AG09309 (cell line): ENCODE measurements at regions not wholly inside any gene's neighbourhood (a gene's known extent, or its start where the extent isn't known, plus 50 kb on each side); places are given as distances from the start of the nearest gene placed in this dataset.

Source experiments
- DNase-seq: peaks from one replicate; pipeline ENCODE4 v3.0.0-alpha.2; 2010; ENCODE audit warnings: low read depth
- H3K4me3 ChIP-seq: 2 replicates; pipeline ENCODE4 v1.5.1; 2011; ENCODE audit warnings: mild to moderate bottlenecking, low read depth, low read length, moderate library complexity; ENCODE audit not compliant: control insufficient read depth
- CTCF ChIP-seq: IDR thresholded peaks from 2 replicates; pipeline ENCODE4 v1.5.1; 2011; ENCODE audit warnings: mild to moderate bottlenecking, low read depth, low read length, inconsistent platforms; ENCODE audit not compliant: insufficient read depth, control insufficient read depth; ENCODE audit errors: missing control alignments

- no peak overlapping the region for H3K4me3 ChIP-seq
- DNase-seq: no peak
- no peak for TF ChIP-seq CTCF
Measured at GRCh38 chr6:92763274-92763584, 656.1 kb downstream of the EPHA7 start.

- no peak overlapping the region for H3K4me3 ChIP-seq
- DNase-seq: no peak
- TF ChIP-seq CTCF: no peak
Measured at GRCh38 chr6:92762443-92763273, 656.7 kb downstream of the EPHA7 start.

- TF ChIP-seq CTCF: no peak
- no peak for DNase-seq
- H3K4me3 ChIP-seq: no peak overlapping the region
Measured at GRCh38 chr6:92759178-92759577, 660.2 kb downstream of the EPHA7 start.

- DNase-seq: no peak
- no peak for TF ChIP-seq CTCF
- H3K4me3 ChIP-seq: no peak overlapping the region
Measured at GRCh38 chr6:92757925-92758324, 661.4 kb downstream of the EPHA7 start.

- no peak for DNase-seq
- no peak for TF ChIP-seq CTCF
Measured at GRCh38 chr6:92756912-92757311, 662.4 kb downstream of the EPHA7 start.

GRCh38 chr6:92753956-92754355 lies 665.4 kb downstream of the EPHA7 start:
- TF ChIP-seq CTCF: no peak
- no peak overlapping the region for H3K4me3 ChIP-seq
- no peak for DNase-seq

More at GRCh38 chr6:92756912-92757311, 662.4 kb downstream of the EPHA7 start:
- H3K4me3 ChIP-seq: no peak overlapping the region
